Fibroblast of lung (primary cell): ENCODE measurements at regions not wholly inside any gene's neighbourhood (a gene's known extent, or its start where the extent isn't known, plus 50 kb on each side); places are given as distances from the start of the nearest gene placed in this dataset.

ENCODE experiments used
- DNase-seq, 2 donors: peaks; one replicate each; pipeline versions ENCODE4 v3.0.0 to v3.0.0-alpha.2; 2010; ENCODE audit warnings: low read depth in 2 of 2
- H2AFZ ChIP-seq: 2 replicates; pipeline ENCODE4 v1.5.1; 2012; ENCODE audit warnings: low read length, control low read depth, inconsistent platforms
- H3K27ac ChIP-seq: 2 replicates; pipeline ENCODE4 v1.5.1; 2011; ENCODE audit warnings: low read length, control low read depth; ENCODE audit not compliant: insufficient read depth
- H3K27me3 ChIP-seq: 2 replicates; pipeline ENCODE4 v1.5.1; 2011; ENCODE audit warnings: mild to moderate bottlenecking, low read length; ENCODE audit not compliant: control insufficient read depth, insufficient read depth
- H3K36me3 ChIP-seq: 2 replicates; pipeline ENCODE4 v1.5.1; 2011; ENCODE audit warnings: low read length; ENCODE audit not compliant: control insufficient read depth, insufficient read depth
- H3K4me1 ChIP-seq: 2 replicates; pipeline ENCODE4 v1.5.1; 2011; ENCODE audit warnings: low read length; ENCODE audit not compliant: control insufficient read depth, insufficient read depth; ENCODE audit errors: extremely low read depth
- H3K4me2 ChIP-seq: 2 replicates; pipeline ENCODE4 v1.5.1; 2011; ENCODE audit warnings: low read length, control low read depth; ENCODE audit not compliant: insufficient read depth; ENCODE audit errors: extremely low read depth
- H3K4me3 ChIP-seq, 4 experiments: fragments of 200-600 bp in 1 of 4; sonication (generic) in 1 of 4; replicated peaks in 1 of 4; 2 replicates each; pipeline ENCODE4 v1.5.1; 2011 to 2016; ENCODE audit warnings: low read length in 4 of 4, low read depth in 3 of 4, mild to moderate bottlenecking in 3 of 4, control low read depth in 2 of 4, inconsistent platforms in 1 of 4, mixed read lengths in 1 of 4; ENCODE audit not compliant: insufficient read depth in 1 of 4; ENCODE audit errors: control extremely low read depth in 1 of 4
- H3K79me2 ChIP-seq: 2 replicates; pipeline ENCODE4 v1.5.1; 2012; ENCODE audit warnings: mild to moderate bottlenecking, low read length, inconsistent platforms; ENCODE audit not compliant: control insufficient read depth, insufficient read depth
- H3K9ac ChIP-seq: 2 replicates; pipeline ENCODE4 v1.5.1; 2011; ENCODE audit warnings: mild to moderate bottlenecking, low read length, control low read depth; ENCODE audit not compliant: insufficient read depth
- H3K9me3 ChIP-seq: 2 replicates; pipeline ENCODE4 v1.5.1; 2012; ENCODE audit warnings: low read depth, low read length; ENCODE audit not compliant: control insufficient read depth, insufficient read depth
- H4K20me1 ChIP-seq: 2 replicates; pipeline ENCODE4 v1.5.1; 2011; ENCODE audit warnings: low read length; ENCODE audit not compliant: control insufficient read depth, insufficient read depth; ENCODE audit errors: extremely low read depth
- EZH2 ChIP-seq: IDR thresholded peaks from 2 replicates; pipeline ENCODE4 v1.5.1; 2012; ENCODE audit warnings: low read length, control low read depth, mild to moderate bottlenecking; ENCODE audit errors: missing control alignments
- TF ChIP-seq, protein P1 (sequence below), 2 donors: IDR thresholded peaks in 1 of 2; conservative IDR thresholded peaks in 1 of 2; 1 replicate in 1 of 2; 2 replicates in 1 of 2; pipeline ENCODE4 v1.5.1; 2011 to 2012; ENCODE audit warnings: low read length in 2 of 2, control low read depth in 1 of 2, inconsistent platforms in 1 of 2, low read depth in 1 of 2, mild to moderate bottlenecking in 1 of 2

DNA sequence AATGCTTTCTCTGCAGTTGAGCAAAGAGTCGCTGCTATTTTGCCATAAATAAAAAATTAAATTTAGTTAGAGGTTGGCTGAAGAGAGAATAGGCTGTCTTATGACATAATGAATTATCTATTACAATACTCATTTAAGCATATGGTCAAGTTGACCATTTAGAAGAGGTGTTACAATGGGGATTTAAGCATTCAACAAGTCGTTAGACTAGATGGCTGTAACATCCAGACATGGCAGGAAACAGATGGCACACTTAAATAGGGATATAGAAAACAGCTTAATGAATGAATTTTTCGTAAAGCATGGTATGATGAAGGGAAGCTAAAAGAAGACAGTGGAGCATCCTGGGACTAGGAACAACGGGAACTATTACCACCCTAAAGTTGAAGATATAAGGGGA lies 160.3 kb upstream of the PTPRD start:
- Histone ChIP-seq H3K4me2 (no peak overlapping the region), H3K79me2 (no peaks in the 10 kb centered on the region), H4K20me1 (no peaks in the 10 kb centered on the region), H3K27ac (no peak overlapping the region), H3K36me3 (no peaks in the 10 kb centered on the region), H3K4me1 (no peaks in the 10 kb centered on the region), H3K9me3 (no peaks in the 10 kb centered on the region), H3K9ac (no peak overlapping the region), H3K4me3 (no peak overlapping the region), H3K27me3 (no peaks in the 10 kb centered on the region), H2AFZ (no peak overlapping the region)
- DNase-seq = no peak
- TF ChIP-seq EZH2 = no peak
- TF ChIP-seq, protein P1, sequence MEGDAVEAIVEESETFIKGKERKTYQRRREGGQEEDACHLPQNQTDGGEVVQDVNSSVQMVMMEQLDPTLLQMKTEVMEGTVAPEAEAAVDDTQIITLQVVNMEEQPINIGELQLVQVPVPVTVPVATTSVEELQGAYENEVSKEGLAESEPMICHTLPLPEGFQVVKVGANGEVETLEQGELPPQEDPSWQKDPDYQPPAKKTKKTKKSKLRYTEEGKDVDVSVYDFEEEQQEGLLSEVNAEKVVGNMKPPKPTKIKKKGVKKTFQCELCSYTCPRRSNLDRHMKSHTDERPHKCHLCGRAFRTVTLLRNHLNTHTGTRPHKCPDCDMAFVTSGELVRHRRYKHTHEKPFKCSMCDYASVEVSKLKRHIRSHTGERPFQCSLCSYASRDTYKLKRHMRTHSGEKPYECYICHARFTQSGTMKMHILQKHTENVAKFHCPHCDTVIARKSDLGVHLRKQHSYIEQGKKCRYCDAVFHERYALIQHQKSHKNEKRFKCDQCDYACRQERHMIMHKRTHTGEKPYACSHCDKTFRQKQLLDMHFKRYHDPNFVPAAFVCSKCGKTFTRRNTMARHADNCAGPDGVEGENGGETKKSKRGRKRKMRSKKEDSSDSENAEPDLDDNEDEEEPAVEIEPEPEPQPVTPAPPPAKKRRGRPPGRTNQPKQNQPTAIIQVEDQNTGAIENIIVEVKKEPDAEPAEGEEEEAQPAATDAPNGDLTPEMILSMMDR (conservative IDR thresholded peaks at IDR 0.05 in 1 of 2, IDR thresholded peaks at IDR 0.05 in 1 of 2; ENCODE audit: low read depth in 1 of 2, low read length in 2 of 2) = no peak

DNA sequence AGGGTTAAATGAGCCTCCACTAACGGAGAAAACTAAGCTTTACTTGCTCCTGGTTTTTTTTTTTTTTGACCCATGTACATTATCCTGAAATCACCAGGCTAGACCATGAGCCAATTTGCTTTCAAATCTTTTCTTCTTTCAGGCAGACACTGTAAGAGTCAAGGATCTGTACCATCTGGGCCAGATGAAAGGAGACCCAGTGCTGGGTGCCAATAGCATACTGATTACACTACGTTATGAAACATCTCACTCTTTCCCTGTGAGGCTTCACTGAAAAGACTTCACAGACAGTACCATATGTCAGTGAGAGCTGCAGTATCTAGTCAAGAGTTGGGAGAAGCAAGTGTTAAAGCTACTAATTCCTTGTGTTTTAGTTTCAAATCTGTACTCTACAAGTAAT lies 161.2 kb upstream of the PTPRD start:
- Histone ChIP-seq H3K36me3 (no peaks in the 10 kb centered on the region), H4K20me1 (no peaks in the 10 kb centered on the region), H3K9me3 (no peaks in the 10 kb centered on the region), H3K4me1 (no peaks in the 10 kb centered on the region), H3K4me2 (no peak overlapping the region), H2AFZ (no peak overlapping the region), H3K9ac (no peak overlapping the region), H3K27ac (no peak overlapping the region), H3K79me2 (no peaks in the 10 kb centered on the region), H3K27me3 (no peaks in the 10 kb centered on the region), H3K4me3 (no peak overlapping the region)
- no peak for TF ChIP-seq EZH2
- TF ChIP-seq, protein P1 (conservative IDR thresholded peaks at IDR 0.05 in 1 of 2, IDR thresholded peaks at IDR 0.05 in 1 of 2; ENCODE audit: low read depth in 1 of 2, low read length in 2 of 2) = no peak
- no peak for DNase-seq

DNA sequence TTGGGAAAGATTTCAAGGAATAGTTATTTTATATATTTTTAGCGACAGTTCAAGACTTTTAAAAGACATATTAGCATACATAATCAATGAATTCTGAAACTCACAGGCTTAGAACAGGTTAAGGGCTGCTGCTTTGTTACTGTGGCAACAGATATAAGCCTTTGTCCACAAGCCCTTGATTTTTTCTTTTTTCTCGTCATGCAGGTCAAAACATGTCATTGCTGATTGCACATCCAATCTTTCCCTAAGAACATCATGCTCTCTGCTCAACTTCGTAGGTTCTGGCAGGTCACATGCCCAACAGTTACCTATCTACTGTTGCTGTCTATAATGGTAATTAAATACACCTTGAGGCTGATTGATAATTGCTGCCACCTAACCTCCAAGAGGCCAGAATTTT lies 172.5 kb upstream of the PTPRD start:
- no peak overlapping the region for H3K4me3 ChIP-seq
- no peaks in the 10 kb centered on the region for H3K4me1 ChIP-seq
- no peaks in the 10 kb centered on the region for H3K9me3 ChIP-seq
- H3K27ac ChIP-seq = no peak overlapping the region
- H3K4me2 ChIP-seq = no peak overlapping the region
- DNase-seq = no peak
- TF ChIP-seq, protein P1 (conservative IDR thresholded peaks at IDR 0.05 in 1 of 2, IDR thresholded peaks at IDR 0.05 in 1 of 2; ENCODE audit: low read depth in 1 of 2, low read length in 2 of 2) = no peak
- no peak for TF ChIP-seq EZH2
- no peak overlapping the region for H2AFZ ChIP-seq
- no peaks in the 10 kb centered on the region for H3K36me3 ChIP-seq
- H4K20me1 ChIP-seq = no peaks in the 10 kb centered on the region
- H3K27me3 ChIP-seq = no peaks in the 10 kb centered on the region
- H3K9ac ChIP-seq = no peak overlapping the region
- no peaks in the 10 kb centered on the region for H3K79me2 ChIP-seq
